Activated naive CD4-positive, alpha-beta T cell treated with anti-CD3 and anti-CD28 coated beads for 36 hours (primary cell): ENCODE measurements at regions not wholly inside any gene's neighbourhood (a gene's known extent, or its start where the extent isn't known, plus 50 kb on each side); places are given as distances from the start of the nearest gene placed in this dataset.
"Not testable (repeated sequence)": the region's sequence is repeated elsewhere in the genome, so short reads cannot be mapped to it uniquely, and the experiment has no call there.

ENCODE experiments used
- CTCF ChIA-PET: fragments of 350-600 bp; sonication (Branson Sonifier 250); formaldehyde crosslinking; loops from one replicate; lab custom pipeline; 2021; ENCODE audit warnings: antibody characterized with exemption; lab: Charles Lee
- DNase-seq: peaks from one replicate; pipeline ENCODE4 v3.0.0-alpha.2; 2020
- H3K27ac Mint-ChIP-seq: one replicate; pipeline ENCODE4 v1.8.0; 2021; ENCODE audit warnings: mild to moderate bottlenecking, mixed read lengths
- H3K27me3 Mint-ChIP-seq: one replicate; pipeline ENCODE4 v1.8.0; 2021; ENCODE audit warnings: low read depth, mixed read lengths
- H3K36me3 Mint-ChIP-seq: one replicate; pipeline ENCODE4 v1.8.0; 2021; ENCODE audit warnings: low read depth, mixed read lengths
- H3K4me1 Mint-ChIP-seq: one replicate; pipeline ENCODE4 v1.8.0; 2021; ENCODE audit warnings: low read depth, mixed read lengths
- H3K4me3 Mint-ChIP-seq: one replicate; pipeline ENCODE4 v1.8.0; 2021; ENCODE audit warnings: mild to moderate bottlenecking, moderate library complexity, mixed read lengths
- H3K9me3 Mint-ChIP-seq: one replicate; pipeline ENCODE4 v1.8.0; 2021; ENCODE audit warnings: mixed read lengths
- intact Hi-C: fragments of 100-400 bp; cut with micrococcal nuclease; formaldehyde crosslinking; loops from one replicate; pipeline ENCODE4 v1.15.1; 2023

DNA sequence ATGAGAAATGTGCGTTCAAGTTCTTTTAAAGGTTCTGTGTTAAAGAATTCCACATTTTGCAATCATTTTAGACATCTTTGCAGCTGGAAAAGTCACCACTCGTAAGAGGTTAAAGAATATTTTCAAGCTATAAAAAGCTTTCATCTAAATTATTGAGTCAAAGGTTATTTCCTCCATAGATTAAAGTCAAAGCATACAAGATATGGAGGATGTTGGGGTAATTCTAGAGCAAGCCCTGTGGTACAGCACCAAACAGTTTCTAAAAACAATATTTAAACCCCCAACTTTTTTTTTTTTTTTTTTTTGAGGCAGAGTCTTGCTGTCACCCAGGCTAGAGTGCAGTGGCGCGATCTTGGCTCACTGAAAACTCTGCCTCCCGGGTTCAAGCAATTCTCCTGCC is 1299.8 kb upstream of the TMEM132C start:
- Mint-ChIP-seq H3K4me3 (no peak overlapping the region), H3K27ac (no peak overlapping the region), H3K9me3 (no peaks in the 10 kb centered on the region), H3K36me3 (no peaks in the 10 kb centered on the region), H3K4me1 (no peaks in the 10 kb centered on the region), H3K27me3 (peaks cover 7% of the 10 kb centered on the region)
- CTCF ChIA-PET = no interaction called here
- intact Hi-C loops = no loop called here
- DNase-seq = no peak

DNA sequence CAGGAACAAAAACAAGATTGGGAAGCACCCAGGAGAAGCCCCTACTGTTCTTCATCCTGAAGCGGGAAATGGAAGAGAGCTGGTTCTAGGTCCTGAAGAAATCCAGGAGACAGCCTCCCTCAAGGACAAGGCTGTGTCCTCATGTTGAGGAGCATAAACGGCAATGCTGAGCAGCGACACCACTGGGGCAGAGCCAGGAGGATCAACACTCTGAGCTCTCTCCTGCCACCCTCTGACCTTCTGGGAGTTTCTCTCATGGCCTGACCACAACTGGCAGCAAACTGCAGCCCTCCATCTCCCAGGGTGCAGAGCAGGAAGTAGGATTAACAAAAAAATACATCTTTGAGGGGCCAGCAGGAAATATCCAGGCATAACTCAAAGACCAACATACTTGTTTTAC is 1292.2 kb upstream of the TMEM132C start:
- no peak for DNase-seq
- no peaks in the 10 kb centered on the region for H3K9me3 Mint-ChIP-seq
- H3K36me3 Mint-ChIP-seq = no peaks in the 10 kb centered on the region
- peaks cover 8% of the 10 kb centered on the region for H3K27me3 Mint-ChIP-seq
- intact Hi-C loops = no loop called here
- CTCF ChIA-PET = interaction anchor here (0.6 kb wide), 1 partner anchor 658 kb away, joined by 7 read pairs; no protein-coding TSS in a partner anchor
- no peak overlapping the region for H3K27ac Mint-ChIP-seq
- H3K4me3 Mint-ChIP-seq = no peak overlapping the region
- H3K4me1 Mint-ChIP-seq = no peaks in the 10 kb centered on the region

DNA sequence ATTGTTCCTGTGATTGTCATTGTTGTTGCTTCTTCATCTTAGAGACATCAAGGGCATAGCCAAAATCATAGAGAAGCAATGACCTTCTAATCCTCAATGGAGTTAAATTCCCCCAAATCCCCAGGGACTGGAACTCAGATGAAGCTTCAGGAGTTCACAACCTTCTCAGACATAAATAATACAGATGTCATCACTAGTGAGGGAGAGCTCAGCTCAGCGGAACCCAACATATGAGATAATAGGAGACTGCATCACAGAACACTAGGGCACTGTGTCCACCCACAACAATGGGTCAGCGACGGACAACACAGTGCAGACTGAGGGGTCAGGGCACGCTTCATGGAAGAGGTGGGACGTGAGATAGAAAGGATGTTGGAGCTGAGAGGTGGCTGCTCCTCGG is 1290.4 kb upstream of the TMEM132C start:
- Mint-ChIP-seq H3K4me3 (no peak overlapping the region), H3K36me3 (no peaks in the 10 kb centered on the region), H3K27ac (no peak overlapping the region), H3K27me3 (peaks cover 8% of the 10 kb centered on the region), H3K9me3 (no peaks in the 10 kb centered on the region), H3K4me1 (no peaks in the 10 kb centered on the region)
- DNase-seq = no peak
- intact Hi-C loops = no loop called here
- CTCF ChIA-PET = no interaction called here

DNA sequence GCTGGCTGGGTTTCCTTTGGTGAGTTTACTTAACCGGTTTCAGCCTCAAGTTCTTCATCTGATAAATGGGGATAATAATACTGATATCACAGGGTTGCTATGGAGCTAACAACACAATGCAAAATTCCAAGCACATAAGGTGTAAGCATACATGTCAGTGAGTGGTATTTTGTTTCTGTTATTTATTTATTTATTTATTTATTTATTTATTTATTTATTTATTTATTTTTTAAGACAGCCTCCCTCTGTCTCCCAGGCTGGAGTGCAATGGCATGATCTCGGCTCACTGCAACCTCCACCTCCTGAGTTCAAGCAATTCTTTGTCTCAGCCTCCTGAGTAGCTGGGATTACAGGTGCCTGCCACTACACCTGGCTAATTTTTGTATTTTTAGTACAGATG is 1287.4 kb upstream of the TMEM132C start:
- H3K4me1 Mint-ChIP-seq, H3K27me3 Mint-ChIP-seq, H3K36me3 Mint-ChIP-seq, H3K27ac Mint-ChIP-seq, DNase-seq, H3K9me3 Mint-ChIP-seq, H3K4me3 Mint-ChIP-seq, intact Hi-C loops, CTCF ChIA-PET: not testable (repeated sequence)

DNA sequence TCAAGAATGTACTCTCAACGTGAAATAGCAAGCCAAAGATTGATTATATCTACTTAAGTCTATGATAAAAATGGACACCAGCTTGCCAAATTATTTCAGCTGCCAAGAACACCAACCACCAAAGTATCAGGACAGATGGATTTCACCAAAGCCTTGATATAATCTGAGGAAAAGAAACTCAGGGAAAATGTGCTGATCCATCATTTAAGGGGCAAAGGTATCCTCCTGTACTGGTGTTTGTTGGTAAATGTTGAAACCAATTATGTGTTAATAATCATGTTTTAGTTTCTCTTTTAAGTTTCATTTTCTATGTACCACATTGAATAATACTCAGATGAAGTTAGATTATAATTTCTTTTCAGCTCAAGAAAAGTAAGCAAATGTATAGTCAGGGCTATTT is 1284.3 kb upstream of the TMEM132C start:
- intact Hi-C loops = no loop called here
- H3K27ac Mint-ChIP-seq = no peak overlapping the region
- DNase-seq = no peak
- H3K36me3 Mint-ChIP-seq = no peaks in the 10 kb centered on the region
- H3K4me3 Mint-ChIP-seq = no peak overlapping the region
- H3K9me3 Mint-ChIP-seq = peaks cover 20% of the 10 kb centered on the region
- CTCF ChIA-PET = no interaction called here
- H3K27me3 Mint-ChIP-seq = peaks cover 4% of the 10 kb centered on the region
- H3K4me1 Mint-ChIP-seq = no peaks in the 10 kb centered on the region

DNA sequence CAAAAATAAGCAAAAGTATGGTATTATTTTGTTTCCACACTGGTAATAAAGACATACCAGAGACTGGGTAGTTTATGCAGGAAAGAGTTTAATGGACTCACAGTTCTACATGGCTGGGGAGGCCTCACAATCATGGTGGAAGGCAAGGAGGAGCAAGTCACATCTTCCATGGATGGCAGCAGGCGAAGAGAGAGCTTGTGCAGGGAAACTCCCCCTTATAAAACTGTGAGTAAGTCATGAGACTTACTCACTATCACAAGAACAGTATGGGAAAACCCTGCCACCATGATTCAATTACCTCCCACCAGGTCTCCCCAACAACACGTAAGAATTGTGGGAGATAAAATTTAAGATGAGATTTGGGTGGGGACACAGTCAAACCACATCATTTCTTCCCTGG is 1283.2 kb upstream of the TMEM132C start:
- CTCF ChIA-PET, H3K36me3 Mint-ChIP-seq, H3K27me3 Mint-ChIP-seq, intact Hi-C loops, H3K27ac Mint-ChIP-seq, H3K4me1 Mint-ChIP-seq, DNase-seq, H3K4me3 Mint-ChIP-seq: not testable (repeated sequence)
- H3K9me3 Mint-ChIP-seq = peaks cover 20% of the 10 kb centered on the region

DNA sequence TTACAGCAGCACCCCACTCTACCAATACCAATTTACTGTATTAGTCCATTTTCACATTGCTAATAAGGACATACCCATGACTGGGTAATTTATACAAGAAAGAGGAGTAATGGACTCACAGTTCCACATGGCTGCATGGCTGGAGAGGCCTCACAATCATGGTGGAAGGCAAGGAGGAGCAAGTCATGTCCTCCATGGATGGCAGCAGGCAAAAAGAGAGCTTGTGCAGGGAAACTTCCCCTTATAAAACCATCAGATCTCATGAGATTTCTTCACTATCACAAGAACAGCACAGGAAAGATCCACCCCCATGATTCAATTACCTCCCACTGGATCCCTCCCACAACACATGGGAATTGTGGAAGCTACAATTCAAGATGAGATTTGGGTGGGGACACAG is 1281.3 kb upstream of the TMEM132C start:
- peaks cover 20% of the 10 kb centered on the region for H3K9me3 Mint-ChIP-seq
- intact Hi-C loops, H3K27me3 Mint-ChIP-seq: not testable (repeated sequence)

DNA sequence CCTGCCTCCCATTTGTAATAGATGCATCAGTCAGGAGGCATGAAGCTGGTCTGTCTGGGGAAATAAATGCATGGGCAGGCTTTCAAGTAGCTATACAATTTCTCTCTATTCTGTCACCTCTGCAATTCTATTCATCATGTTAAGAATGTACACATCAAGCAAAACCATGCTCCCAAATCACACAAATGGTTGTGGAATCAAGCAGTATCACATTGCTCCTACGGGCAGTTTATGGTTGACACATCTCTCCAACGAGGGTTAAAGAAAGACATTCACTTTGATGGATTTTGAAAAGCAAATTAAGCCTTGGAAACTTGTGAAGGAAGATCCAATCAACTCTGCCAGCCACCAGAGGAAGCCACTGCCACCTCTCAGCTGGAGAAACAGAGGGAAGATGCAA is 1277.4 kb upstream of the TMEM132C start:
- intact Hi-C loops = no loop called here
- CTCF ChIA-PET = no interaction called here
- H3K27ac Mint-ChIP-seq = no peak overlapping the region
- H3K36me3 Mint-ChIP-seq = no peaks in the 10 kb centered on the region
- H3K4me1 Mint-ChIP-seq = no peaks in the 10 kb centered on the region
- peaks cover 14% of the 10 kb centered on the region for H3K9me3 Mint-ChIP-seq
- DNase-seq = no peak
- H3K4me3 Mint-ChIP-seq = no peak overlapping the region
- peaks cover 2% of the 10 kb centered on the region for H3K27me3 Mint-ChIP-seq

More for the DNA sequence above, 1281.3 kb upstream of the TMEM132C start:
- CTCF ChIA-PET, H3K27ac Mint-ChIP-seq, H3K36me3 Mint-ChIP-seq, H3K4me3 Mint-ChIP-seq, DNase-seq, H3K4me1 Mint-ChIP-seq: not testable (repeated sequence)

DNA sequence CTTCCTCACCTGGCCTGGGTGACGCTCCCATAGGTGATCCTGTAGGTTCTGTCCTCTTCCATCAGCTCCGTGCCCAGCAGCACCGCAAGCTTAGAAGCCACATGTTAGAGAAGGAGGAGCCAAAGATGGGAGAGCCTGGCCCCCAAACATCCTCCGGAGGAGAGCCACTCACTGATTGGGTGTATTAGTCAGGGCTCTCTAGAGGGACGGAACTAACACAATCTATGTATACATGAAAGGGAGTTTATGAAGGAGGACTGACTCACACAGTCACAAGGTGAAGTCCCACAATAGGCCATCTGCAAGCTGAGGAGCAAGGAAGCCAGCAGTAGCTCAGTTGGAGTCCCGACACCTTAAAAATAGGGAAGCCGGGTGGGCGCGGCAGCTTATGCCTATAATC is 1273.1 kb upstream of the TMEM132C start:
- intact Hi-C loops = no loop called here
- Mint-ChIP-seq H3K4me3 (no peak overlapping the region), H3K9me3 (peaks cover 3% of the 10 kb centered on the region), H3K4me1 (no peaks in the 10 kb centered on the region), H3K27me3 (peaks cover 4% of the 10 kb centered on the region), H3K27ac (no peak overlapping the region), H3K36me3 (no peaks in the 10 kb centered on the region)
- CTCF ChIA-PET = no interaction called here
- DNase-seq = no peak

DNA sequence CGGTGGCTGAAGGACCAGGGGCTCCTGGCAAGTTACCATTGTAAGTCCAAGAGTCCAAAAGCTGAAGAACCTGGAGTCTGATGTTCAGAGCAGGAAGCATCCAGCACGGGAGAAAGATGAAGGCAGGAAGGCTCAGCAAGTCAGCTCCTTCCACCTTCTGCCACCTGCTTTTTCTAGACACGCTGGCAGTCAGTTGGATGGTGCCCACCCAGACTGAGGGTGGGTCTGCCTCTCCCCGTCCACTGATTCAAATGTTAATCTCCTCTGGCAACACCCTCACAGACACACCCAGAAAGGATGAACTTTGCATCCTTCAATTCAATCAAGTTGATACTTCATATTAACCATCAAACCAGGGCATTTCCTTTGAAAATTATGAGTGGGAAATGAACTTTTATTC is 1272.4 kb upstream of the TMEM132C start:
- Mint-ChIP-seq H3K4me1 (peaks cover 1% of the 10 kb centered on the region), H3K27ac (no peak overlapping the region), H3K27me3 (peaks cover 6% of the 10 kb centered on the region), H3K9me3 (peaks cover 3% of the 10 kb centered on the region), H3K36me3 (peaks cover 1% of the 10 kb centered on the region), H3K4me3 (no peak overlapping the region)
- CTCF ChIA-PET = no interaction called here
- DNase-seq = no peak
- intact Hi-C loops = no loop called here

DNA sequence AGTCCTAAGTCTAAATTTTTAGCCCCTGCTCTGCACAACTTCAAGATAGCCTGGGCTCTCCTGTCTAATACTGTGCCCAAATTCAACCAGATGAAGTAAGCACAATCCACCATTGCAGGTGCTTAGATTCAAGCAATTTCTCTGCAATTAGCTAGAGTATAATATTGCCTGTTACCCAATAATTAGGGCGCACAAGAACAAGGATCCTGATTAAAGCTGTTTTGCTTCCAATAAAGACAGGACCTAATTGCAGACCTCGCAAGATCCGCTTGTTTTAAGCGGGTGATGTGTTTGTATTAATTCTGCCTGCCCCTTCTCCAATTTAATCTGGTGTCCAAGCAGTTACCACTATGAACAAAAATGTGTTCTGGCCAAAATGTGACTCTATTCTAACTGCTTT is 1268.9 kb upstream of the TMEM132C start:
- H3K27me3 Mint-ChIP-seq = peaks cover 11% of the 10 kb centered on the region
- H3K36me3 Mint-ChIP-seq = peaks cover 1% of the 10 kb centered on the region
- DNase-seq = no peak
- CTCF ChIA-PET = no interaction called here
- no peak overlapping the region for H3K4me3 Mint-ChIP-seq
- intact Hi-C loops = no loop called here
- no peak overlapping the region for H3K27ac Mint-ChIP-seq
- H3K9me3 Mint-ChIP-seq = no peaks in the 10 kb centered on the region
- H3K4me1 Mint-ChIP-seq = peaks cover 1% of the 10 kb centered on the region

DNA sequence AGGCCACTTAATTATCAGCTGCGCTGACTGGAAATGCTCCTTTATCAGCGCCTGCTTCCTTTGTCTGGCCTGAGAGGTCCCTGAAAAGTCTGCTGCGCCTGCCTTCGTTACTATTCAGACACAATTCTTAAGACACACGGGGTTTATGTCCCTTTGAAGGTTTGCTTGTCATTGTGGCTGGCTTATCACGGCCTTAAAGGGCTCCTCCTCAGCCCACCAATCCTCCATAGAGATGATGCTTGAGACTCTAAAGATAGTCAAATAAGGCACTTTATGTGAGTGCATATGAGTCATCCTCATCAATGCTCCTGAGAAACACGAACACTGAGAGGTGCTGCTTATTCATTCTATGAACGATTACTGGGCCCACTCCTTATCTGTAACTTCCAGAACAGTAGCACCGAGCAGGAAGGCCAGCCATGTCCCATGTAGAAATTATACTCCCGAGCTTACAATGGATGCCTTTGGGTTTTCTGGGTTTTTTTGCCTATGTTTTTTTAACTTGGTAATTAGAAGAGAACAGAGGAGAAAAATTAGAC is 1268.2 kb upstream of the TMEM132C start:
- no peak for DNase-seq
- Mint-ChIP-seq H3K36me3 (peaks cover 1% of the 10 kb centered on the region), H3K27ac (no peak overlapping the region), H3K4me3 (no peak overlapping the region), H3K9me3 (no peaks in the 10 kb centered on the region), H3K27me3 (peaks cover 12% of the 10 kb centered on the region), H3K4me1 (peaks cover 1% of the 10 kb centered on the region)
- intact Hi-C loops = no loop called here
- CTCF ChIA-PET = no interaction called here

DNA sequence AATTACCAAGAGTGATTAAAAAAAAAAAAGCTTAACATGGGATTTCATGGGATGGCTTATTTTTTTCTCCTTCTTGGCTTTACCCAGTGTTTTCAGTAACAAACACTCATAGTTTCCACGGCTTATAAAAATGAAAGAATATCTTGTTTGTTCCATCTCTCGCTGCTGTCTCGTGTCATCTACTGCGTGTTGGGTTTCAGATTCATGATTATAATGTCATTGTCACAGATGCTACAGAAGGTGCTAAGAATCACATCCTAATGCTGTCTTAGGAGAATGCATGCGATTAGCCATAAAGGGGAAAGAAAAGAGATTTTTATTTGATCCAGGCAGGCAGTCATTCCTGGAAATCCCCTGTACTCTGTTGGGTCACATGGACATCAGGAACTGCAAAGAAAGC is 1267.6 kb upstream of the TMEM132C start:
- peaks cover 12% of the 10 kb centered on the region for H3K27me3 Mint-ChIP-seq
- no peak for DNase-seq
- CTCF ChIA-PET = no interaction called here
- H3K4me3 Mint-ChIP-seq = no peak overlapping the region
- H3K36me3 Mint-ChIP-seq = peaks cover 1% of the 10 kb centered on the region
- H3K4me1 Mint-ChIP-seq = peaks cover 1% of the 10 kb centered on the region
- no peaks in the 10 kb centered on the region for H3K9me3 Mint-ChIP-seq
- no peak overlapping the region for H3K27ac Mint-ChIP-seq
- intact Hi-C loops = no loop called here

DNA sequence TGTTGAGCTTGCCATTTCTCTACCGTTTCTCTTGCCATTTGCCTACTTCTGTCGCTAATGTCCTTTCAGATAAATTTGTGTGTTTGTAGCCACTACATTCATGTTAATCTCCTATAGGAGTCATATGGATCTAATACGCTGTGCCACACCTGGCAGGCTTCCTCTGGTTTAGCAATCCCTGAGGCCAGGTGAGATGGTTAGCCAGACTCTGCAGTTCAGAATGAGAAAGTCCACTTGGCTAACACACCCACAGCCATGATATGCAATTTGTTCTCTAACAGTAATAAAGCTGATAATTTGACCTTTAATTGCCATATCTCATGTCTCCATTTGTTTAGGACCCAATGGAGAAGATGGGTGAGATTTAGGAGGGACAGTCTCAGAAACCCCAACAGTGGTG is 1261.6 kb upstream of the TMEM132C start:
- intact Hi-C loops = no loop called here
- H3K9me3 Mint-ChIP-seq = no peaks in the 10 kb centered on the region
- H3K4me3 Mint-ChIP-seq = no peak overlapping the region
- H3K4me1 Mint-ChIP-seq = no peaks in the 10 kb centered on the region
- H3K27ac Mint-ChIP-seq = no peak overlapping the region
- DNase-seq = no peak
- CTCF ChIA-PET = no interaction called here
- peaks cover 3% of the 10 kb centered on the region for H3K27me3 Mint-ChIP-seq
- H3K36me3 Mint-ChIP-seq = no peaks in the 10 kb centered on the region
